ENCODE measurements at regions not wholly inside any gene's neighbourhood (a gene's known extent, or its start where the extent isn't known, plus 50 kb on each side); places are given as distances from the start of the nearest gene placed in this dataset.

DNA sequence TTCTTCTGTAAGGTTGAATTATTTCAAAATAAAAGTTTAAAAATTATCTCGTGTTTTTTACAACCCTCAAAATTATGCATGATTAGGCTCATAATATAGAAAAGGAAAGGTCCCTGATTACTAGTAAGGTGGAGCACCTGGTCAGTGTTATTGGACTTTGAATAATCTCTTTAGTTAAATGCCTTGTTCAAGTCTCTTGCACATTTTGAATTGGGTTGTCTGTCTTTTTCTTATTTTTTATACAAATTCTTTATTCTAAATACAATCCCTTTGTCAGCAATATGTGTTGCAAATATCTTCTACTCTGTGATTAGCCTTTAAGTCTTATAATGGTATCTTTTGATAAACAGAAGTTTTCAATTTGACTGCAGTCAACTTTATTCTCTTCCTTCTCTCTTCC, 100.7 kb upstream of the TNFSF4 start:
- ChIA-PET POLR2A (no interaction called here), CTCF (no interaction called here)
- Mint-ChIP-seq H3K4me3 (no peak overlapping the region), H3K9me3 (peaks cover 16% of the 10 kb centered on the region), H3K36me3 (ENCODE audit: low read depth) (peaks cover 6% of the 10 kb centered on the region), H3K27me3 (no peaks in the 10 kb centered on the region), H3K4me1 (ENCODE audit: low read depth) (no peaks in the 10 kb centered on the region), H3K27ac (no peak overlapping the region)
- intact Hi-C loops (cut with DNase I, micrococcal nuclease) = no loop called here
- no peaks in the 10 kb centered on the region for H3K4me1 ChIP-seq (ENCODE audit: insufficient read depth, low read length)
- DNase-seq (no peak), ATAC-seq (ENCODE audit: poor library complexity) (no peak)
- TF ChIP-seq, protein P1, sequence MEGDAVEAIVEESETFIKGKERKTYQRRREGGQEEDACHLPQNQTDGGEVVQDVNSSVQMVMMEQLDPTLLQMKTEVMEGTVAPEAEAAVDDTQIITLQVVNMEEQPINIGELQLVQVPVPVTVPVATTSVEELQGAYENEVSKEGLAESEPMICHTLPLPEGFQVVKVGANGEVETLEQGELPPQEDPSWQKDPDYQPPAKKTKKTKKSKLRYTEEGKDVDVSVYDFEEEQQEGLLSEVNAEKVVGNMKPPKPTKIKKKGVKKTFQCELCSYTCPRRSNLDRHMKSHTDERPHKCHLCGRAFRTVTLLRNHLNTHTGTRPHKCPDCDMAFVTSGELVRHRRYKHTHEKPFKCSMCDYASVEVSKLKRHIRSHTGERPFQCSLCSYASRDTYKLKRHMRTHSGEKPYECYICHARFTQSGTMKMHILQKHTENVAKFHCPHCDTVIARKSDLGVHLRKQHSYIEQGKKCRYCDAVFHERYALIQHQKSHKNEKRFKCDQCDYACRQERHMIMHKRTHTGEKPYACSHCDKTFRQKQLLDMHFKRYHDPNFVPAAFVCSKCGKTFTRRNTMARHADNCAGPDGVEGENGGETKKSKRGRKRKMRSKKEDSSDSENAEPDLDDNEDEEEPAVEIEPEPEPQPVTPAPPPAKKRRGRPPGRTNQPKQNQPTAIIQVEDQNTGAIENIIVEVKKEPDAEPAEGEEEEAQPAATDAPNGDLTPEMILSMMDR (IDR thresholded peaks at IDR 0.05) = no peak
- no peaks in the 10 kb centered on the region for H3K36me3 ChIP-seq (ENCODE audit: insufficient read depth, low read length)
- H3K9me3 ChIP-seq (ENCODE audit: control insufficient read depth in 1 of 2, insufficient read depth in 1 of 2, low read length in 2 of 2) = peaks cover 0 to 6% of the 10 kb centered on the region in 2 experiments
- H3K4me3 ChIP-seq (ENCODE audit: low read length) = no peak overlapping the region
- no peak overlapping the region for H3K27ac ChIP-seq (ENCODE audit: low read depth in 1 of 2, low read length in 2 of 2)
- H3K27me3 ChIP-seq (ENCODE audit: control insufficient read depth in 1 of 2, insufficient read depth in 2 of 2, low read length in 2 of 2) = no peaks in the 10 kb centered on the region

DNA sequence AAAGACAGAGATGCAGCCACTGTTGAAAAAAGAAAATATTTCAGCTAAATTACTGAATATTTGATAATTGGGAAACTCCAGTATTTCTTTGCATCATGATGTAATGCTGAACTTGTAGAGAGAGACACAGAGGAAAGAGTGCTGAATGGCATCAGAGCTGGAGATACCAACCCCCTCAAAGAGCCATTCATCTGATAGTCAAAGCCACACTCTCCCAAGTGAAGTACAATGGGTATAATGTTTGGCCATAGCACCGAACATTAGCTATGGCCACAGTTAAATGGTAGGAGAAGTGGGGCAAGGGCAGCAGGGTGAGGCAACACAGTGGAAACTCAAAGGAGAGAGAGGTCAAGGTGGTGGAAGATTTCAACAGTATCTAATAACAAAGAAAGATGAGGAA, 107.5 kb upstream of the TNFSF4 start:
- Mint-ChIP-seq H3K9me3 (peaks cover 16% of the 10 kb centered on the region), H3K4me3 (no peak overlapping the region), H3K4me1 (ENCODE audit: low read depth) (peaks cover 8% of the 10 kb centered on the region), H3K36me3 (ENCODE audit: low read depth) (peaks cover 13% of the 10 kb centered on the region), H3K27ac (no peak overlapping the region), H3K27me3 (no peaks in the 10 kb centered on the region)
- TF ChIP-seq, protein P1 (IDR thresholded peaks at IDR 0.05) = no peak
- no peak for ATAC-seq (ENCODE audit: poor library complexity)
- Histone ChIP-seq H3K4me1 (ENCODE audit: insufficient read depth, low read length) (no peaks in the 10 kb centered on the region), H3K36me3 (ENCODE audit: insufficient read depth, low read length) (no peaks in the 10 kb centered on the region), H3K27ac (ENCODE audit: low read depth in 1 of 2, low read length in 2 of 2) (no peak overlapping the region), H3K4me3 (ENCODE audit: low read length) (no peak overlapping the region), H3K9me3 (ENCODE audit: control insufficient read depth in 1 of 2, insufficient read depth in 1 of 2, low read length in 2 of 2) (peaks cover 0 to 4% of the 10 kb centered on the region in 2 experiments), H3K27me3 (ENCODE audit: control insufficient read depth in 1 of 2, insufficient read depth in 2 of 2, low read length in 2 of 2) (no peaks in the 10 kb centered on the region)
- no peak for DNase-seq
- intact Hi-C loops (cut with DNase I, micrococcal nuclease) = no loop called here
- ChIA-PET CTCF (interaction anchor here (0.6 to 1.2 kb wide), 2 partner anchors 25 to 77 kb away, joined by 3 read pairs; no protein-coding TSS in a partner anchor), POLR2A (no interaction called here)

DNA sequence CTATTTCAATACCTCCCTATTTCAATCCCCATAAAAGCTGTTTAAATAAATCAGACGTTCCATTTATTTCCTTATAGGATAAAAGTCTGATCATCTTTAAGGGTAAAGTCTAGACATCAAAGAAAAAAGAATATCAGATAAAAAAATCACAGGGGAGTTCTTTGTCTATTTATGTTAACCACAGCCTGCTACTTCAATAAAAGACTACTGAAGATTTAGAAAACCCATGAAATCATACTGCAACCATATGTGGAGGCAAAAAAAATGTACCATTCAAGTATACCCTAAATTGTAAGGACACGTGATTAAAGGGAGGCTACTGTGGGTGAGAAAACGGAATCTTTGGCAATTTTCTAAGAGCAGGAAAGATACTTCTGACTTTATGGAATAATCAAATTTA, 108.2 kb upstream of the TNFSF4 start:
- Histone ChIP-seq H3K27me3 (ENCODE audit: control insufficient read depth in 1 of 2, insufficient read depth in 2 of 2, low read length in 2 of 2) (no peaks in the 10 kb centered on the region), H3K9me3 (ENCODE audit: control insufficient read depth in 1 of 2, insufficient read depth in 1 of 2, low read length in 2 of 2) (peaks cover 0 to 3% of the 10 kb centered on the region in 2 experiments), H3K4me1 (ENCODE audit: insufficient read depth, low read length) (no peaks in the 10 kb centered on the region), H3K36me3 (ENCODE audit: insufficient read depth, low read length) (no peaks in the 10 kb centered on the region), H3K4me3 (ENCODE audit: low read length) (no peak overlapping the region), H3K27ac (ENCODE audit: low read depth in 1 of 2, low read length in 2 of 2) (no peak overlapping the region)
- intact Hi-C loops (cut with DNase I, micrococcal nuclease) = no loop called here
- Mint-ChIP-seq H3K27ac (no peak overlapping the region), H3K4me1 (ENCODE audit: low read depth) (peaks cover 8% of the 10 kb centered on the region), H3K27me3 (no peaks in the 10 kb centered on the region), H3K9me3 (peaks cover 12% of the 10 kb centered on the region), H3K4me3 (no peak overlapping the region), H3K36me3 (ENCODE audit: low read depth) (peaks cover 19% of the 10 kb centered on the region)
- ATAC-seq (ENCODE audit: poor library complexity) (no peak), DNase-seq (no peak)
- ChIA-PET POLR2A (no interaction called here), CTCF (interaction anchor here (0.6 kb wide), 1 partner anchor 76 kb away, joined by 3 read pairs; no protein-coding TSS in a partner anchor)
- TF ChIP-seq, protein P1 (IDR thresholded peaks at IDR 0.05) = no peak
